ENCODE measurements at regions not wholly inside any gene's neighbourhood (a gene's known extent, or its start where the extent isn't known, plus 50 kb on each side); places are given as distances from the start of the nearest gene placed in this dataset.

DNA sequence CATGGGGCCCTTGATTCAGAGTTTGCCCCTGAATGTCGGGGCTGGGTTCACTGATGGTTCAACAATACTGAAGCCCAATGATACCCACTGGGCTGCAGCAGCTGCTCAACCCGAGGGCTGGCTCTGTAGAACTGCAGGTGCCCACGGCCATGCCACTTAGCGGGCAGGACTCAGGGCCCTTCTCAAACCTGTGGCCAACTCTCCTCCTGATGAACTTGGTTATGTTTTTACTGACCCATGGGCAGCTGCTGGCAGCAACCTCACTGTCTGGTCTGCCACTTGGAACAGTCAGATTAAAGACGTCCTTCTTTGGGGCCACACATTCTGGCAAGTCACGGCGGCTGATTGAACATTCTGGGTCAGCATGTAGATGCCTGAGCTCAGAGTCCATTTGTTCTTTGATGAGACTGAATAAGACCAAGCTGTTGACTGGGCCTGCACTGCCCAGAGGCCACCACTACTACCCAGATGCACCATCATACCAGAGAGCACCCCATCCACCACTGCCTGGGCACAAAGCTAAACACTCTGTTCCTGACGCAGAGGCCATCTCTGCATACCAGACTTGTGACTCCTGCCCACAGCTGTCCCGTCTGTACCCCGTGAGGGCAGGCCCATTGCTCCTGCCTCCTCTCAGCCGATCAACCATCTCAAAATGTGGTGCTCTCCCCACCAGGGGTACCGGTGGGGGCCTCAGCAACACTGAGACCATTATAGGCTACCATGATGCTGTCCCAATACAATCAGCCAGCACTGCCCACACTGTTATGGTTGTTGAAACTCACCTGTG is 67.8 kb downstream of the SHANK2 start:
- TF ChIP-seq, protein P1, sequence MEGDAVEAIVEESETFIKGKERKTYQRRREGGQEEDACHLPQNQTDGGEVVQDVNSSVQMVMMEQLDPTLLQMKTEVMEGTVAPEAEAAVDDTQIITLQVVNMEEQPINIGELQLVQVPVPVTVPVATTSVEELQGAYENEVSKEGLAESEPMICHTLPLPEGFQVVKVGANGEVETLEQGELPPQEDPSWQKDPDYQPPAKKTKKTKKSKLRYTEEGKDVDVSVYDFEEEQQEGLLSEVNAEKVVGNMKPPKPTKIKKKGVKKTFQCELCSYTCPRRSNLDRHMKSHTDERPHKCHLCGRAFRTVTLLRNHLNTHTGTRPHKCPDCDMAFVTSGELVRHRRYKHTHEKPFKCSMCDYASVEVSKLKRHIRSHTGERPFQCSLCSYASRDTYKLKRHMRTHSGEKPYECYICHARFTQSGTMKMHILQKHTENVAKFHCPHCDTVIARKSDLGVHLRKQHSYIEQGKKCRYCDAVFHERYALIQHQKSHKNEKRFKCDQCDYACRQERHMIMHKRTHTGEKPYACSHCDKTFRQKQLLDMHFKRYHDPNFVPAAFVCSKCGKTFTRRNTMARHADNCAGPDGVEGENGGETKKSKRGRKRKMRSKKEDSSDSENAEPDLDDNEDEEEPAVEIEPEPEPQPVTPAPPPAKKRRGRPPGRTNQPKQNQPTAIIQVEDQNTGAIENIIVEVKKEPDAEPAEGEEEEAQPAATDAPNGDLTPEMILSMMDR (IDR thresholded peaks at IDR 0.05) = no peak
- TF ChIP-seq ZFX (IDR thresholded peaks at IDR 0.05; ENCODE audit: borderline replicate concordance) = no peak

Data from 22Rv1 (cell line).